Hematopoietic multipotent progenitor cell treated with erythropoietin and hydrocortisone succinate and interleukin-3 and kit ligand, for 4 days (in vitro differentiated cells): ENCODE measurements at regions not wholly inside any gene's neighbourhood (a gene's known extent, or its start where the extent isn't known, plus 50 kb on each side); places are given as distances from the start of the nearest gene placed in this dataset.
"Not testable (repeated sequence)": the region's sequence is repeated elsewhere in the genome, so short reads cannot be mapped to it uniquely, and the experiment has no call there.

Source experiments
- DNase-seq: peaks from one replicate; pipeline ENCODE4 v3.0.0-alpha.2; 2015

DNA sequence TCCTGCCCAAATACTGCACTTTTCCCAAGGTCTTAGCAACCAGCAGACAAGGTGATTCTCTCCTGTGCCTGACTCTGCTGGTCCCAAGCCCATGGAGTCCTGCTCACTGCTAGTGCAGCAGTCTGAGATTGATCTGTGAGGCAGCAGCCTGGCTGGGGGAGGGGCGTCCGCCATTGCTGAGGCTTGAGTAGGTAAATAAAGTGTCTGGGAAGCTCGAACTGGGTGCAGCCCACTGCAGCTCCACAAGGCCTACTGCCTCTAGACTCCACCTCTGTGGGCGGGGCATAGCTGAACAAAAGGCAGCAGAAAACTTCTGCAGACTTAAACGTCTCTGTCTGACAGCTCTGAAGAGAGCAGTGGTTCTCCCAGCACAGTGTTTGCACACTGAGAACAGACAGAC, 258.7 kb downstream of the ABCC12 start:
- DNase-seq: not testable (repeated sequence)

DNA sequence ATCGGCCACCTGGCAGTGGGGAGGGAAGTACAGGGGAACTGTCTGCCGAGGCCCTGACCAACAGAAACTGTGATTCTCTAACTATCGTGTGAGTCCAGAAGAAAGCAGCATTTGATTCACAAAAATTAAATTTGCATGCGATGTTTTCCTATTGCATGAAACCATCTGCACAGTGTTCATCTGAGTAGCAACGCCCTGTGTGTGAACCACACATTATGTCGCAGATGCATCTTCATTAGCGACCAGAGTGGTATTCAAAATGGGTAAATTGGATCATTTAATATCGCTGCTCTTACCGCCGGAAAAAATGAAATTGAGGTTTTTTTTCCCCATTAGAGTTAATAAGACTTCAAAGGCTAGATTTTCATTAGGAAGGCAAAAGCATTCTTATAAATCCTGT, 260.6 kb downstream of the ABCC12 start:
- no peak for DNase-seq

DNA sequence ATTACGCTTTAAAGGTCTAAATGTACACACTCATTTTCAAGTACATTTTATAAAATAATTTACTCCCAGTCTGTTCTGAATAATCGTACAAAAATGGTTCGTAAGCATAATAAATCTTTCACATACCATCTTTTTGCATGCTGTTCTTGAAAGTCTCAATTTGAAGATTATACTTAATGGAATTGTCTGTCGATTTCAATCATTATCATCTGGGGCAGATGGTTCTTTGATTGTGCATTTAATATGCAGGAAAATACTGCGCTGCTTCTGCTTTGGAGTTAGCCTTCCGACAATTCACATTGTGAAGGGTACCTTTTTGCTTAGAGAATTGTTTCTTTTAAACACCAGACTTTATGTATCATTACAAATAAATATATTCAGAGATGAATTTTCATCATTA, 262.8 kb downstream of the ABCC12 start:
- DNase-seq: no peak

DNA sequence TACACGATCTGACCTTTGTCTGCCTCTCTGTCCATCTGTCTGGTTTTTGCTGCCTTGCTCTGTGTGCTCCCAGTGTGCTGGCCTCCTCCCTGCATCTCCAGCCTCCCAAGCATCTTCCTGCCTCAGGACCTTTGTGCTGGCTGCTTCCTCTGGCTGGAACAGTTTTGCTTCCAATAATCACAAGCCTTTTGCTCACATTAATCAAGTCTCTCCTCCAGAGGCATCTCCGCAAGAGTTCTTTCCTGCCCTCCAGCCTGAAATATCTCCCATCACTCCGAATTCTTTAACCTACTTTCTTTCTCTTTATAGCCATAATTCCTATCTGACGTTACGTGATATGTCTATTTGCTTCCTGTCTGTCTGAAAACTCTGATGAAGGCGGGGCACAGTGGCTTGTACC, 267.1 kb downstream of the ABCC12 start:
- no peak for DNase-seq

DNA sequence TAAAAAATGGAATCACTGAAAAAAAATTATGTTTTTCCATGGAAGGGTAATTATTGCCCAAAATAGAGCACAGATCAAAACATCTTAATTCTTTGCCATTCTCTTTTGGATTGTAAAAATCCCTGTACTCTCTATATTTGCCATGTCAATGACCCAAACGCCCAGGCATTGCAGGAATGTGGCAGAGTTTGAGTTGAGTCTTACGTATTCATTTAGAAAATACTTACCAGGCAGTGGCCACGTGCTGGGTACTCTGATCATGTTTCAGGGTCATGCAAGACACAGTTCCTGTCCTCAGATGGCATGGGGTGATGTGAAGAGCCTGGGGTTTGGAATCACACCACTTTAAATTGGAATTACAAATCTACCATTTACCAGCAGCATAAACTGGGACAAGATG, 267.7 kb downstream of the ABCC12 start:
- no peak for DNase-seq

DNA sequence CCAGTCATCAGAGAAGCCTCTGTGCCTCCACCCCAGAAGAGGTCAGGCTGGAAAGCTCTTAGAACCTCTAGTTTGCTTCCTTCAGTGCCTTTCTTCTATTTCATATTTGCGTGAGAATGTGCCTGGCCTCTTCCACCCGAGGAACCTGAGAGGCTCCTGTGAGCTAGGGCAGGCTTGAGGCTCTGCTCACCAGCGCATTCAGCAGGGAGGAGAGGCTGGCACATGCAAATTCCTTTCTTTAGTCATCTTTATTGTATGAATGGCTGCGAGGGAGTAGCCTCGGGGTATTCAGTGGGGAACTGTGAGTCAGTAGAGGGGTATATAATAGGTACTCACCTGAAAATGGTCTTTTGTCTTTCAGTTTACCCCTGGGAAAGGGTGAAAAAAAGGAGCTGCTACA, 268.3 kb downstream of the ABCC12 start:
- DNase-seq: no peak

DNA sequence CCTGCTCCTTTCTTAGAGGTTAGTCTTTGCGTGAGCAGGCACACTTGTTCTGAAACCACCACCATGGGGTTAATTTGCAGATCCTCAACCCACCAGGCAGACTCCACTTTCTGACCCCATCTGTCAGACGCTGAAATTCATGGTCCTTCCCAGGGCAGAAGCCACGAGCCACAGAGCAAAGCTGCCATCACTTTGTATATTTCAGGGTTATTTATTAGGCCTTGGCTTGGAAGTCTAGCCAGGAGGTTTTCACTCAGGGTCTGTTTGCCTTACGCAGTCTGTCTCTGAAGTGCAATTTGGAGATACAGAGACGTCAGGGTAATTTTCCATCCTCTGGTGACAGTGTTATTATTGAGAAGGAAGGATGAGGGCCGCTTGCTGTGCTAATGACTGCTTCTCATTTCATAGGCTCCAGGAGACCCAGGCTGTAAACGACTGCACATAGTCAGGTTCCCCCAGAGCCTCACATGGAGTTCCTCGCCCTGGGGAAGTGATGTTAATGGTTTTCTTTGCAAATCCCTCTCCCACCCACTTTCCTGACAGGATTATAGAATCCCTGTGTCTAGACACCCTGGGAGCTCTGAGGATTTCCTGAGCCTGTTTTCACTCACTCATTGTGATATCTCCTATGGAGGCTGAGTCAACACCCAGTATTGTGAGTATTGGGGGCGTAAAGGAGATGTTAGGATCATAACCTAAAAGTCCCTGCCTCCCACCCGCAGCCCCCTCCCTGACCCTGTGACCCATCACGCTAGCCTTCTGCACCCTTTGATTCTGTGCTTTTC, 269.0 kb downstream of the ABCC12 start:
- DNase-seq: no peak

DNA sequence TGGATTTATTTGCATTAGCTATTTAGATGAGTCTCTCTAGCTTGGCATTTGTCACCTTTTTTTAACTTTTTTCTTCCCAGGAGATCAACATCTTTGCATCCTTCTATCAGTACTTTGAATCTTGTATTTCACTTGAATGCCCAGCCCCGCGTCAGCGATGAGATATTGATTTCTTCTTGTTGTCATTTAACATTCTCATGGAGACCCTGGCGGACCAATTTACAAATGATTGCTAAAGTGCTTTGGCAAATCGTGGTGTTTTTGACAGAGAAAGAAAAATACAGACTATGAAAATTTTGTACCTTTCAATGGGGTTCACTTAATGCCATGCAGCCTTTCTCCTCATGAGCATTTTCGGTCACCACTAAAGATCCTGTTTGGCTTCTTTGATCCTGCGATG, 269.7 kb downstream of the ABCC12 start:
- DNase-seq: no peak

DNA sequence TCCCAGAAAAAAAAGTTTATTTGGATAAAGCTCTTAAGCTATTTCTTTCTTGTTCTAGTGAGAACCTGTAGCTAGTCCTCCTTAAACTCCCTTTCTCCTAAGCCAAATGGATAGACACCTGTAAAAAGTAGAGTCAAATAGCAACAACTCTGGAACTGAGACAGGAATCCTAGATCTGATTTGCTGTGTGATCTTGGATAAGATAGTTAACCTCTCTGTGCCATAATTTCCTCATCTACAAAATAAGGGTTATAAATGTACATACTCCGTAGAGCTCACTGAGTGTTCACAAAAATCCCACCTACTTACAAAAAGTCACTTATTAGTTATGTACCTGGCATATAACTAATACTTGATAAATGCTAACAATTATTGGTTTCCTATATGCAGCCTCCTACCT, 270.3 kb downstream of the ABCC12 start:
- DNase-seq: no peak

DNA sequence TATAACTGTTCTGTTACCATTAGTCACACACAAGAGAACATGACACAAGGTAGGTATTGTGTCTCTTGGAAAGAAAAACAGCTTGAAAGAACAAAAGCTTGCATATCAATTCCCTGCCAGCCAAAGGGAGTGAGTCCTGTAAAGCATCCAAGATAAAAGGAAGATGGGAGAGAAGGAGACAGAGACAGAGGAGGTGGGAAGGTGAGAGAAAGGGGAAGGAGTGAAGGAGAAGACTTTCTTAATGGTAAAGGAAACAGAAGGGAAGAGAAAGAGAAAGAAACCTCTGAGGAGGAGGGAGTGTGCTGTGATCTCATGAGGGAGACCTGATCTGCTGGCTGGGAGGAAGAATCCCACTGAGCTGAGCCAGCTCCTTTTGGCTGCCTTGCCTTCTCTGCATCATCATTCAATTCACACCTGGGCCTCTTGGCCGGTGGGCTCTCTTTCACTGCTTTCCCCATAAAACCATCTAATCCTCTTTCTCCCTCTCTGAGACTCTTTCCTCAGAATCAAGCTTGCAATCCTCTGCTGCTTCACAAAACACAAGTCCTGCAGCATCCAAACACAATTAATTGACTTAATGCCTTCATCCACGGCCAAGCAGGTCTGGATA, 271.6 kb downstream of the ABCC12 start:
- no peak for DNase-seq

DNA sequence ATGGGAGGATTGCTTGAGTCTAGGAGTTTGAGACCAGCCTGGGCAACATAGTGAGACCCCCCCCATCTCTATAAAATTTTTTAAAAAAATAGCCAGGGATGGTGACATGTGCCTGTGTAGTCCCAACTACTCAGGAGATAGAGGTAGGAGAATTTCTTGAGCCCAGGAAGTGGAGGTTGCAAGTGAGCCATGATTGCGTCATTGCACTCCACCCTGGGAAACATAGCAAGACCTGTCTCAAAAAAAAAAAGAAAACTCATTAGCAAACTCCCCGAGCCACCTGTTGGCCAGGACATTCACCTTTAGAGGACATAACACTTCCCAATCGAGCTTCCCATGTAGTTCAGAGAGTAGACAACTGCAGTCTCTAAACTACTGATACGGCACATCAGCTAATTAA, 274.2 kb downstream of the ABCC12 start:
- DNase-seq: no peak

DNA sequence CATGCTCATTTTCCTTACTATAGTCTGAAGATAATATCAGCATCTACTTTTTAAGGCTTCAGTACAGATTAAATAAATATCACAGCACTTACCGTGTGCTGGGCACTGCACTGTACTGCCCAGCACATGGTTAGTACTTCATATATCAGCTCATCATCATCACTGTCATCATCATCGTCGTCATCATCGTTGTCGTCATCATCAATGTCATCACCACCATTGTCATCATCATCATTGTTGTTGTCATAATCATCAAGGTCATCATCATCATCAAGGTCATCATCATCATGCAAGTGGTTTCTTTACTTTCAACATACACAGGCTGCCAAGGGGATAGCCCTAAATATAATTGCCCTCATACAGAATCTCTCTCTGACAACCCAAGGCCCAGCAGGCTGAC, 275.1 kb downstream of the ABCC12 start:
- DNase-seq: no peak

DNA sequence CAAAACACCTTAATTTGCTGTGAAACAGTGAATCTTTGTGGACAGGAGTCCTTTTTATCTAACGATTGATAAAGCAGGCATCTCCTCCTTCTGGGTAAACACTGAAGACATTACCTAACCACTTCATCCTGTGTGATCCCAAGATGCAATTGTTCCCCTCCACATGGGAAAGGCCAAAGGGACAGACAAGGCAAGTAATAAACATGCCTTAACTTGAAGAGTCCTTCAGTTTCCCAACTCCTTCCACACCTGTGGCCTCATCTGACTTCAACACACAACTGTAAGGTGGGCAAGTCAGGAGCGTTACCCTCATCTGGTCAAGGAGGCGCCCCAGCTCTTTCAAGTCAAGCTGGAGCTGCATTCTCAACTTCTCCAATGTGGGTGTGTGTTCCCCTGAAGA, 278.6 kb downstream of the ABCC12 start:
- DNase-seq: no peak

DNA sequence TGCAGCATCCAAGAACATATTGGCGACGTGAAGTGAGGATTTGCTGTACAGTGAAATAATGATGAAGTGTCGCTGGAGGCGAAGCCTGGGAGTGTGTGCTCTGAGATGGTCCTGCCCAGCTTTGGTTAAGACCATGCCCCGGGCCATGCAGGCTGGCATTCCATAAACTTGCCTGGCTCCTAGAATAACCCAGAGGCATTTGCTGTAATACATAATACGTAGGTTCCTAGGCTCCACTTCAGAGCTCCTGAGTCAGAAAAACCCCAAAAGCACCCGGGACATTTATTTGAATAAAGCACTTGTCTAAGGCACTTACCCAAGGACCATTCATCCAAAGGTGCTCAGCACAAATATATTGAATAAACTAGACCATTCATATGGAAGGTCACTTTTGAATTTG, 279.3 kb downstream of the ABCC12 start:
- DNase-seq: no peak

DNA sequence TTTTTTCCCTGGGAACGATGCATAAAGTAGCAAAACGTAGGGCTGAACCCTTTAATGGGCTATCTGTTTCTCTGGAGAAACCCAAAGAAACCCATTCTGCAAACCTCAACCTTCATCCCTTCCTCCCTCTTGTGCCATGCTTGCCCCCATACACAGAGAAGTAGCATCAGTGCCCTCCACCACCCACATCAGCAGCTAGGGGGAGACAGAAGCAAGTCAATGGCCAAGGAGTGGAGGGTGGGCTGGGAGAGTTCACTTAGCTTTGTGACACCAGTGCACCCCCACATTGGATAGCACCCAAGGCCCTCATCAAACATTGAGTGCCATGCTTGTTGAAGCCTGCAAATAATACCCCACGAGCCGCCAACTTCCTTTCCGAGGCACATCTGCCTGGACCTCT, 282.4 kb downstream of the ABCC12 start:
- peak; percentile 9 for DNase-seq

DNA sequence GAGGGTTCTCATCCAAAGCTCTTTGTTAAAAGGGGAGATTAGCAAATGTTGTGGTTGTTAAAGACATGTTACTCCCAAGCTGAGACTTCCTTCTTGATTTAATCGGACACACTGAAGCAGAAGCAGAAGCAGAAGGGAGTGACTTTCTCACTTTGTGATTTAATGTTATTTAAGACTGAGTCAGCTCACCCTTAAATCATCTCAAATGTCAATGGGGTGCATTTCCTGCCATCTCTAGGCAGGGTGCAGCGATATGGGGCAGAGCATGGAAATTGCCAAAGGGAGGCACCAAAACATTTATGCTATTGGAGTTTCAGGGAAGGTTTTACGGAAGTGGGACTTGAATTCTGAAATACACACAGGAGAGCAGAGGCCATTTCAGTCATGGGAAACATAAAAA, 283.6 kb downstream of the ABCC12 start:
- DNase-seq: no peak

DNA sequence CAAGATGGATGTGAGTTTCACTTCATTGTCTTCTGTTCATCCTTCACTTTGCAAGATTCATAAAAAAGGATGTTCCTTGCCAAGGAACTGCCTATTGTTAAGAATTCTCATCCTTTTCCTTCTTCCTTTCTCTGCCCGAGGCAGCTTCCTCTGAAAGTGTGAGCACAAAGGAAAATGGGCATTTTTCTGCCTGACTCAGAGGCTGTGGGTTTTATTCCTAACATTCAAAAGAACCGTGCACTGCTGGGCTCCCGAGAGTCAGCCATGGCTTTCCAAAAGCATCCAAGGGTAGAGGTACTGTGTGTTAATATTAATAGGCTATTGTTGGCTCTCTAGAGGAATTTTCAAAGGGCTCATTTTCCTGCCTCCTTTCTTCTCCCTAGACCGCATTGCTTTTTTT, 289.4 kb downstream of the ABCC12 start:
- no peak for DNase-seq

DNA sequence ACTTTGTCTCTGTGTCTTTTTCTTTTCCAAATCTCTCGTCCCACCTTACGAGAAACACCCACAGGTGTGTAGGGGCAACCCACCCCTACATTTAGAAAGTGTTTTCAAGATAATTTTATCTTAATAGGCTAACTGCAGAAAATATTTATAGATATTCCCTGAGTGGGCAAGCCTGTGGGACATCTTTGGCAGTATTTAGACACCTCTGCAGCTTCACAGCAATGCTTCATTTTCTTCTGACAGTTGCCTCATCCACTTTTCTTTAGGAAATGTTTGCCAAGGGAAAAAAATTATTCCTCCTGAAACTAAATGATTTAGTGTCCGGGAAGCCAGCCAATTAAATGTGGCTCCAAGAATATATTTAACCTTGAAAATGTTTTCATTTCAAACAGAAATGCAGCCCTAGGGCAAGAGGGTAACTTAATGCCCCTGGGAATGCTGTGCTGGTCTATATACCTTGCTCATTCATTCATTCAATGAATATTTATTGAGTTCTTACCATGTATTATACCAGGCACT, 290.4 kb downstream of the ABCC12 start:
- no peak for DNase-seq

DNA sequence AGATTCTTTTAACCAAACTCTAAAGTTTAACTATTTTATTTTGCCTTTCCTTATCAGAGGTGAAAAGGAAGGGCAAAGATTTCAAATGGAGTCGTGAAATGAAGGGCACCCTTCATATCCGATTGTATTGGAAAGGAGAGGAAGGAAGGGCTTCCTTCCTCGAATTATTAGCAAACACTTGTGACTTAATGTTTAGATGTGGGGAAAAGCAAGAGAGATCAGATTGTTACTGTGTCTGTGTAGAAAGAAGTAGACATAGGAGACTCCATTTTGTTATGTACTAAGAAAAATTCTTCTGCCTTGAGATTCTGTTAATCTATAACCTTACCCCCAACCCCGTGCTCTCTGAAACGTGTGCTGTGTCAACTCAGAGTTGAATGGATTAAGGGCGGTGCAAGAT, 291.5 kb downstream of the ABCC12 start:
- not testable (repeated sequence) for DNase-seq

DNA sequence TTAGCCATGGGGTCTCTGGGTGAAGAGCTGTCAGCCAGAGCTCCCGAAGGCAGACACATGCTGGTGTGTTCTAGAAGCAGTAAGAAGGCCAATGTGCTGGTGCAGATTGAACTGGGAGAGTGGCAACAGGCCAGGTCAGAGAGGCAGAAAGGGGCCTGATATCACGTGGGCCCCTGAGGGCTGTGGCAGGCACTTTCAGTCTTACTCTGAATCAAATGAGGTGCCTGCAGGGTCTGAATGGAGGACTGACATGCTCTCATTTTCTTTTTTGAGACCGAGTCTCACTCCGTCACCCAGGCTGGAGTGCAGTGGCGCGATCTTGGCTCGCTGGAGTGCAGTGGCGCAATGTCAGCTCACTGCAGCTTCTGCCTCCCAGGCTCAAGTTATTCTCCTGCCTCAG, 293.8 kb downstream of the ABCC12 start:
- DNase-seq: no peak

DNA sequence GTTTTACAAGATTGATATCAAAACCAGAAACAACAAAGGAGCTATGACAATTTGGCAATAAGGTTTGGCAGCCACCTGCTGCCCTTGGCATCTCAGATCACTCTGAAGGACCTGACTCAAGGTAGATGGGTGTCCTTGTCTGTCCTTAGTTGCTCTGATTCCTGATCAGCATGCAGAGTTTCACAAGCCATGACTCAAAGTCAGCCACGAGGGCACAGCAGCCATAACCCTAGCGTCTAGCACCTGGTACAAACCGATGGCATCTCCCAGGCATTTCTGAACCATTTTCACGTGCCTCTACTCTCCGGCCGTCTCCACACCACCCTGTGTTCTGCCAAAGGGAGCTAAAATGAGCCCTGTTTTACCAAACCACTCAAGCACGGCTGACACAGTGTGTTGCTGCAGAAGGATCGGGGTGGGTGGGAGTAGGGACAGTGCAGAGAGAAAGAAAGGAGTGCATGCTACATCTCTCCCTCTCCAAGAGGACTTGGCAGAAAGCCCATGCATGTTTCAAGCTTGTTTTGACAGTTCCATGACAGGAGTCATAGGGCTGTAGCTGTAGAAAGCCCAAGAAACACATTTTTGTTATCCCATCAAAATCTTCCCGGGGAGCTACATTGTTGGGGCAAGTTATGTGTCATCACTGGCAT, 297.3 kb downstream of the ABCC12 start:
- DNase-seq: no peak

DNA sequence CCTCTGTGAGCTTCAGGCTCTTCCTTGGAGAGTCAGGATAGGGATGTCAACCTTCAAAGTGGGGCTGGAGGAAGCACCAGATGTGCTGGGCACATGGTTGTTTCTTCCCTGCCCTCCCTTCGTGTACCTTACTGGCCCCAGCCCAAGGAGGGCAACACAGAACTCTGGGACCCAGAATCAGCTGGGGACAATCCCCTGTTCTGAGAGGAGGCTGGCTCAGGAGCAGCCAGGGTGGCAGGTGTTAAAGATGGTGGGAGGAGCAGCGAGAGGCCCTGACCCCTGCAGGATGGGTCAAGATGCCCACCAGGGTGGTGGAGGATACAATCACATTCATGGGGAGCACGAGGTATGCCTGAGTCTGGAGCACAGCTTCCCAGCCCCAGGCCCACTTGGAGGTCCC, 300.4 kb downstream of the ABCC12 start:
- DNase-seq: no peak

DNA sequence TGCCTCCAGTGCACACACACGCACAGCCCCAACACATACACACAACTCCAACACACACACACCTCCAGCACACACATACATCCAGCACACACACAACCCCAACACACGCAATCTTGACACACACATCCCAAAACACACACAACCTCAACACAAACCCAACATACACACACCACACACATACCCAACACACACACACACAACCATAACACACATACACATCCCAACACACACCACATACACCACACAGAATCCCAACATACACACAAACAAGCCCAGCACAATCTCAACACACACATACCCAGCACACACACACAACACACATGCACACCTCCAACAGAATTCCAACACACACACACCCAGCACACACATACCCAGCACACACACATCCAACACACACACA, 301.1 kb downstream of the ABCC12 start:
- no peak for DNase-seq

DNA sequence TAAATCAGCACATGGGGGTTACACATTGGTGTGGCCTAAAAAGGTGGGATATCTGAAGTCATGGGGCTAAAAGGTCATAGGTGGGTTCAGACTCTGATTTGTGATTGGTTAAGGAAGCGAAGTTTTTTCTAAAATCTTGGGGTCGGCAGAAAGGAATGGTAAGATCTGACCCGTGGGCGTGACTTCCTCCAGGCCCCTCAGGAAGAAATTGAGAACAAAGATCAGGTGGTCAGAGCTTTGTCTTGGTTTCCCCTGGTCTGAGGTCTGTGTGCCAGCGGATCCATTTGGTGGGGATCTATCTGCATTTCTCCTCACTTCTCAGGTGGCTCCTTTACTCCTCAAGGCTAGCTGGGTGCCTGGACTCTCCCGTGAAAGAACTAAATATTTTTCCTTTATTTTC, 302.8 kb downstream of the ABCC12 start:
- no peak for DNase-seq
